Mesendoderm (in vitro differentiated cells): ENCODE measurements at regions not wholly inside any gene's neighbourhood (a gene's known extent, or its start where the extent isn't known, plus 50 kb on each side); places are given as distances from the start of the nearest gene placed in this dataset.

Source experiments
- DNase-seq: peaks from one replicate; pipeline ENCODE4 v3.0.0; 2013
- H2AK5ac ChIP-seq: 2 replicates; pipeline ENCODE4 v1.6.1; 2013; ENCODE audit warnings: low read length, inconsistent platforms
- H2BK120ac ChIP-seq: 2 replicates; pipeline ENCODE4 v1.6.1; 2013; ENCODE audit warnings: low read depth, mild to moderate bottlenecking, low read length, moderate library complexity, mixed read lengths
- H2BK15ac ChIP-seq: replicated peaks from 2 replicates; pipeline ENCODE4 v1.6.1; 2013; ENCODE audit warnings: low read depth, mild to moderate bottlenecking, moderate library complexity
- H2BK5ac ChIP-seq: 2 replicates; pipeline ENCODE4 v1.6.1; 2013; ENCODE audit warnings: low read length, inconsistent platforms
- H3K18ac ChIP-seq: 2 replicates; pipeline ENCODE4 v1.6.1; 2013; ENCODE audit warnings: mild to moderate bottlenecking, low read length, mixed read lengths
- H3K23ac ChIP-seq: one replicate; pipeline ENCODE4 v1.6.1; 2013; ENCODE audit warnings: low read length
- H3K27ac ChIP-seq: 2 replicates; pipeline ENCODE4 v1.5.1; 2013; ENCODE audit warnings: low read depth, mild to moderate bottlenecking, inconsistent platforms, low read length, moderate library complexity
- H3K27me3 ChIP-seq: 2 replicates; pipeline ENCODE4 v1.6.1; 2013; ENCODE audit warnings: low read length, control low read depth, mild to moderate bottlenecking, inconsistent platforms; ENCODE audit not compliant: insufficient read depth, poor library complexity
- H3K36me3 ChIP-seq: 2 replicates; pipeline ENCODE4 v1.6.1; 2013; ENCODE audit warnings: low read length, inconsistent platforms; ENCODE audit not compliant: control insufficient read depth, insufficient read depth
- H3K4ac ChIP-seq: one replicate; pipeline ENCODE4 v1.6.1; 2013; ENCODE audit warnings: low read depth, mild to moderate bottlenecking, low read length, moderate library complexity
- H3K4me1 ChIP-seq: 2 replicates; pipeline ENCODE4 v1.6.1; 2013; ENCODE audit warnings: low read depth, low read length, inconsistent platforms; ENCODE audit not compliant: control insufficient read depth
- H3K4me2 ChIP-seq: 2 replicates; pipeline ENCODE4 v1.6.1; 2013; ENCODE audit warnings: low read length
- H3K4me3 ChIP-seq: 2 replicates; pipeline ENCODE4 v1.5.1; 2013; ENCODE audit warnings: mild to moderate bottlenecking, low read length
- H3K56ac ChIP-seq: one replicate; pipeline ENCODE4 v1.6.1; 2013; ENCODE audit warnings: low read length
- H3K79me1 ChIP-seq: 2 replicates; pipeline ENCODE4 v1.6.1; 2013; ENCODE audit warnings: low read length, inconsistent platforms
- H3K79me2 ChIP-seq: 2 replicates; pipeline ENCODE4 v1.6.1; 2013; ENCODE audit warnings: mild to moderate bottlenecking, low read length; ENCODE audit not compliant: control insufficient read depth, insufficient read depth
- H3K9ac ChIP-seq: 2 replicates; pipeline ENCODE4 v1.6.1; 2013; ENCODE audit warnings: low read length, inconsistent platforms
- H4K5ac ChIP-seq: one replicate; pipeline ENCODE4 v1.6.1; 2013; ENCODE audit warnings: low read length
- H4K8ac ChIP-seq: one replicate; pipeline ENCODE4 v1.6.1; 2013; ENCODE audit warnings: low read depth, mild to moderate bottlenecking, control low read depth, low read length, moderate library complexity

DNA sequence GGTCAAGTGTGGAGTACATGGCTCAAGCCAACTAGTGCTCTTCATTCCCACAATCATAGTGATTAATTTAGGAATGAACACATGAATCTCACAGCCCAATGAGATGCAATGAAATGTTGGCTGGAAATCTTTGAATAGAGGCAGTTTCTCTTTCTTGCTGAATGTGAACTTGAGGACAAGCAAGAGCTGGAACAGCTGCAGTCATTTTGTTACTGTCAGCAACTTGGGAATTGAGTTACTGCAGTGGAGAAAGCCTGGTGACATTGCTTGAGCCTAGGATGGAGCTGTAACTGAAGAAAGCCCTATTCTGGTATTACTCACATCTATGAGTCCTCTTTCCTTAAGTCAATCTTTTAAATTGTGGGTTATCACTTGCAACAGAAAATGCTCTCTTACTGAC lies 62.3 kb downstream of the YIPF5 start:
- Histone ChIP-seq H2AK5ac (no peak overlapping the region), H2BK5ac (no peak overlapping the region), H3K23ac (no peak overlapping the region), H3K27me3 (no peaks in the 10 kb centered on the region), H3K27ac (no peak overlapping the region), H3K4me3 (no peak overlapping the region), H3K79me1 (no peaks in the 10 kb centered on the region), H3K4ac (no peak overlapping the region), H2BK15ac (no peak overlapping the region), H3K4me2 (no peak overlapping the region), H3K9ac (no peak overlapping the region), H3K56ac (no peak overlapping the region), H2BK120ac (no peak overlapping the region), H4K5ac (no peak overlapping the region), H3K79me2 (no peaks in the 10 kb centered on the region), H4K8ac (no peak overlapping the region), H3K4me1 (no peaks in the 10 kb centered on the region), H3K36me3 (no peaks in the 10 kb centered on the region), H3K18ac (no peak overlapping the region)
- no peak for DNase-seq
